Retina (tissue), 1 donor: ENCODE measurements at regions not wholly inside any gene's neighbourhood (a gene's known extent, or its start where the extent isn't known, plus 50 kb on each side); places are given as distances from the start of the nearest gene placed in this dataset.

Experiments used
- DNase-seq: peaks from one replicate; pipeline ENCODE4 v3.0.0-alpha.2; 2016

- DNase-seq, result no peak
These were observed 262.9 kb downstream of the IRX2 start for GRCh38 chr5:2488593-2488992.

- DNase-seq, result no peak
These were observed 264.2 kb downstream of the IRX2 start for GRCh38 chr5:2487152-2487763.

GRCh38 chr5:2486373-2486772 lies 265.1 kb downstream of the IRX2 start:
- DNase-seq, result no peak

- DNase-seq, result no peak
These were observed 268.7 kb downstream of the IRX2 start for GRCh38 chr5:2482778-2483177.

GRCh38 chr5:2480871-2481270 lies 270.6 kb downstream of the IRX2 start:
- DNase-seq, result no peak

- no peak for DNase-seq
These were observed 275.6 kb downstream of the IRX2 start for GRCh38 chr5:2475902-2476301.

- DNase-seq, result no peak
These were observed 278.8 kb downstream of the IRX2 start for GRCh38 chr5:2472670-2473069.

GRCh38 chr5:2471152-2471879 lies 280.2 kb downstream of the IRX2 start:
- no peak for DNase-seq

GRCh38 chr5:2466966-2467365 lies 284.5 kb downstream of the IRX2 start:
- no peak for DNase-seq

GRCh38 chr5:2465383-2465782 lies 286.1 kb downstream of the IRX2 start:
- DNase-seq, result no peak

- no peak for DNase-seq
These were observed 287.3 kb downstream of the IRX2 start for GRCh38 chr5:2464141-2464540.

GRCh38 chr5:2461701-2462691 lies 289.5 kb downstream of the IRX2 start:
- DNase-seq, result no peak

- no peak for DNase-seq
These were observed 291.4 kb downstream of the IRX2 start for GRCh38 chr5:2460098-2460497.

- DNase-seq, result no peak
These were observed 292.2 kb downstream of the IRX2 start for GRCh38 chr5:2459251-2459650.

- no peak for DNase-seq
These were observed 295.6 kb downstream of the IRX2 start for GRCh38 chr5:2455878-2456277.

GRCh38 chr5:2454876-2455275 lies 296.6 kb downstream of the IRX2 start:
- DNase-seq, result no peak

- no peak for DNase-seq
These were observed 297.7 kb downstream of the IRX2 start for GRCh38 chr5:2453781-2454180.

- no peak for DNase-seq
These were observed 300.4 kb downstream of the IRX2 start for GRCh38 chr5:2451100-2451499.

- DNase-seq, result no peak
These were observed 308.8 kb downstream of the IRX2 start for GRCh38 chr5:2442496-2443354.

- DNase-seq, result no peak
These were observed 309.8 kb downstream of the IRX2 start for GRCh38 chr5:2441495-2442180.

GRCh38 chr5:2439608-2440007 lies 311.9 kb downstream of the IRX2 start:
- no peak for DNase-seq

GRCh38 chr5:2433086-2433485 lies 318.4 kb downstream of the IRX2 start:
- no peak for DNase-seq
